ENCODE measurements at regions not wholly inside any gene's neighbourhood (a gene's known extent, or its start where the extent isn't known, plus 50 kb on each side); places are given as distances from the start of the nearest gene placed in this dataset.
"Not testable (repeated sequence)": the region's sequence is repeated elsewhere in the genome, so short reads cannot be mapped to it uniquely, and the experiment has no call there.

DNA sequence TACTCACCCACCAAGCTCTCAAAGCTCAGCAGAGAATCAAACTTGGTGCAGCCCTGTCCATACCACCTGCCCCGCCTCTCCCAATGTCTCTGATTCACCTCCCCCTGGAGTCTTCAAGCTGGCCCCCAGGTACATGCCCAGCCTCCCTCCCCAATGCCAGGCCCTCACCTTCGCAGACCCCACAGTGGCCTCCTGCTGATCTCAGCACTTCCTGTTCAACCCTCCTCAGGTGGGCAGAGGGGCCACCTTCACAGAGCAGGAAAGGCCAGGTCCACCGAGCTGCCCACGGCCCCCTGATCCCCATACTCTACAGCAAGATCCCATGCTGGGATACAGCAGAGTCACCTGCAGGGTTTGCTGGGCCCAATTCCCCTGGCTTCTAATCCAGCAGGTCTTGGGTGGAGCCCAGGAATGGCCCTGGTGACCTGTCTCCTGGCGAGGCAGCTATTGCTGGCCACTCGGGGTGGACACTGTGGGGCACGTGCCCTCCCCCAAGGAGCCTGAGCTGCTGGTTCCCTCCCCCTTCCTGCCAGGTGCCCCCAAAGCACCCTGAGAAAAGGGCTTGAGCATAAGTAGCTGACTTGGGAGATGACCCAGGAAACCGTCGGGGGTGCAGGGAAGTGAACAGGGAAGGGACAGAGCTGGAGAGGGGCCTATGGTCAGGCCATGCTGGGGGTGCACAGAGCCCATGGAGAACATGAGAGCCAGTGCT, 150.7 kb downstream of the BRD1 start:
- no peak for DNase-seq (ENCODE audit: low read depth in 2 of 2)

GRCh38 chr22:49676230-49676629, 151.4 kb downstream of the BRD1 start:
- DNase-seq (ENCODE audit: low read depth in 2 of 2), result no peak

GRCh38 chr22:49674479-49675050, 153.1 kb downstream of the BRD1 start:
- no peak for DNase-seq (ENCODE audit: low read depth in 2 of 2)

GRCh38 chr22:49673048-49673447, 154.6 kb downstream of the BRD1 start:
- no peak for DNase-seq (ENCODE audit: low read depth in 2 of 2)

GRCh38 chr22:49672014-49672516, 155.6 kb downstream of the BRD1 start:
- no peak for DNase-seq (ENCODE audit: low read depth in 2 of 2)

GRCh38 chr22:49671331-49672013, 156.2 kb downstream of the BRD1 start:
- no peak for DNase-seq (ENCODE audit: low read depth in 2 of 2)

- DNase-seq (ENCODE audit: low read depth in 2 of 2), result no peak
These were observed 157.0 kb downstream of the BRD1 start for GRCh38 chr22:49670456-49671330.

GRCh38 chr22:49669969-49670455, 157.7 kb downstream of the BRD1 start:
- not testable (repeated sequence) for DNase-seq (ENCODE audit: low read depth in 2 of 2)

- not testable (repeated sequence) for DNase-seq (ENCODE audit: low read depth in 2 of 2)
These were observed 158.2 kb downstream of the BRD1 start for GRCh38 chr22:49669427-49669968.

DNA sequence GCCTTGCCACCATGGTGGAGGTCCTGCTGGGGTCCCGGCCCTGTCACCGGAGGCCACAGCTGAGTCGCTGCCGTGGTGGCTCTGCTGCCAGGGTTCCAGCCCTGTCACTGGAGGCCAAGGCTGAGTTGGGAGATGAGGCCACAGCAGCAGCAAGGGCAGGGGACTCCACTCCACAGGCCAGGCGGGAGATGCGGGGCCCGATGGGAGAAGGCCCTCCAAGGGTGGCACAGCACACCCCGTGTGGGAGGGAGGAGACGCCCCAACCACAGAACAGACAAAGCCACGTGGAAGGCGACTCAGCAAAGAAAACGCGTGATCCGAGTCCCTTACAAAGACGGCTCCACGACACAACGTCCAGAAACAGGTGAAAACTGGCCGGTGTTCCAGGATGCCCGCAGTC, 159.3 kb downstream of the BRD1 start:
- no peak for DNase-seq (ENCODE audit: low read depth in 2 of 2)

- no peak for DNase-seq (ENCODE audit: low read depth in 2 of 2)
These were observed 160.4 kb downstream of the BRD1 start for GRCh38 chr22:49667236-49667635.

DNA sequence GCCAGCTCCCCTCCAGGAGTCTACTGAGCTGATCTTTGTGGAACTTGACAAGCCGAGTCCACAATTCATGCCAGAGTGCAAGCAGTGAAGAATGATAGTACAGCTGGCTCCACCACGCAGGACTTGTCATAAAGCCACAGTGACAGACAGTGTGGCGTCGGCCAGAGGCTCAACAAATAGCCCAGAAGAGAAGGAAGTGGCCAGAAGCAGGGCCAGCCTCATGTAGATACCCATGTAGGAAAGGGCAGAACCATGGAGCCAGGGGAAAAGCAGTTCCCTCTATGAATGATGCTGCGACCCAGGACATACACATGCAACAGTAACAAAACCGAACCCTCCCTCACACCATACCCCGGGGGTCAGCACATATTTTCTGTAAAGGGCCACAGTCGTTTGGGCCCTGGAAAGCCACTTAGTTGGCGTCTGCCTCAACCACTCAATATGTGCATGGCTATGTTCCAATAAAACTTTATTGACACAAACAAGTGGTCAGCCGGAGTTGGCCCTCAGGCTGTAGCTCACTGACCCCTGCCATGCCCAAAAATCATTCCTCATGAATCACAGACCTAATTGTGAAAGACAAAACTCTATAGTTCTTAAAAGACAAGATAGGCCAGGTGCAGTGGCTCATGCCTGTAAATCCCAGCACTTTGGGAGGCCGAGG, 161.4 kb downstream of the BRD1 start:
- no peak for DNase-seq (ENCODE audit: low read depth in 2 of 2)

DNA sequence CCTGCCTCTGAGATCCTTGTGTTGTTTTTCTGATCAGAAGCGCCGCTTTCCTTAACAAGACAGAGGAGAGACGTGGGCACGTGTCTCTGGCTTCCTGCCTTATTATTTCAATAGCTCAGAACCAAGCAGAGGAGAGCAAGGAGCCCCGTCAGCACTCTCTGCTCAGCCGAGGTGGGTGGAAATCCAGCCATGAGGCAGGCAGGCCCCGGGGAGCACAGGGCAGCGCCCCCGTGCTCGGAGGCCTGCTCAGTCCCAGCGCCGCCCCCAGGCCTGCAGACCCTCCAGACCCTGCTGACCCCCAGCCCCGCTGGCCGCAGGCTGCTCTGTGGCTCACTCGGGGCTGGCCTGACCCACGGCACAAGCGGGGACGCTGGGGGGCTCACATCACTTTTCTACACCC, 162.8 kb downstream of the BRD1 start:
- no peak for DNase-seq (ENCODE audit: low read depth in 2 of 2)

- DNase-seq (ENCODE audit: low read depth in 2 of 2), result no peak
These were observed 163.2 kb downstream of the BRD1 start for GRCh38 chr22:49664371-49664881.

DNA sequence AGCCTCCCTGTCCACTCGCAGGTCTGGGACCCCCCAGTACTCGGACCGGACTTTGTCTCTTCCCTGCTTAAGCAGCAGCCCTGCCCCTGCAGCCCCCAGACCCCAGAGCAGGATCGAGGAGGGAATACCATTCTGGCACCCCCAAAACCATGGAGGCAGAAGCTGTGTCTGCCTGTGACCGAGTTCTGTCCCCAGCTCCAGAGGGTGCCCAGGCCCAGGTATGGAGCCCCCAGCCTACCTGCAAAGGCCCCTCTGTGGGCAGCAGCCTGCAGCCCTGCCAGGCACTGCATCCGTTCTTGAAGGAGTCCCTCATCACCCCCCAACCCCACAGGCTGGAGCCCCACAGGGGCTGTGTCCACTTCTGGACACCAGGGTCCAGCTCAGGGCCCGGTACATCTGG, 163.8 kb downstream of the BRD1 start:
- DNase-seq (ENCODE audit: low read depth in 2 of 2), result no peak

DNA sequence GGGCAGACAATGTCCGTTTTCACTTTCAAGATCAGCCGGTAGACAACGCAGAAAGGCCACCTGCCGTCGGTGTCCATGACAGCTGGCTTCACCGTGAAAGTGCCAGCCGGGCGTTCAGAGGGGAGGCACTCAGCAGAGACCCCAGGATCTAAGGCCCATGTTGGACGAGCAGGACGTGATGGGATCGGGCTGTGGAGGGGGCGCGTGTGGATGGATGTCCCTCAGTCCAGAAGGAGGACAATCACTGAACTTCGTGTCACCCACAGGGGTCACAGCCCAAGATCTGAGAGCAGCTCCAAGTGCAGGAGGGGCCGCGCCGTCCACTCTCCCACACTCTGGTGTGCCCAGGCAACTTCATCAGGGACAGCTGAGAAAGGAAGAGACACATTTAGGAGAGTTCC, 164.4 kb downstream of the BRD1 start:
- DNase-seq (ENCODE audit: low read depth in 2 of 2), result no peak

DNA sequence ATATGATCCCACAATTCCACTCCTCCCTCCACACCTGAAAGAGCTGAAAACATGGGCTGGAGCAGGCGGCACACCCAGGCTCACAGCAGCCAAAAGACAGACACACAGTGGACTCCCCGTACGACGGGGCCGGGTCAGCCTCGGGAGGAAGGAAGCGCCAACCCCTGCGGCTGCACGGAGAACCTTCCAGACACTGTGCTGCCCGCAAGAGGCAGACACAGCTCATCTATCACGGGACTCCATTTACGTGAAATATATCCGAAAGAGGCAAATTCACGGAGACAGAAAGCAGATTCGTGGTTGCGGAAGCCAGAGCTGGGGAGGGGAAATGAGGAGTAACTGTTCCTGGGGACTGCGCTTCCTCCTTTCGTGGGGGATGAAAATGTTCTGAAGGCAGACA, 165.0 kb downstream of the BRD1 start:
- DNase-seq (ENCODE audit: low read depth in 2 of 2), result no peak

GRCh38 chr22:49660794-49661781, 166.6 kb downstream of the BRD1 start:
- no peak for DNase-seq (ENCODE audit: low read depth in 2 of 2)

GRCh38 chr22:49660321-49660720, 167.4 kb downstream of the BRD1 start:
- no peak for DNase-seq (ENCODE audit: low read depth in 2 of 2)

DNA sequence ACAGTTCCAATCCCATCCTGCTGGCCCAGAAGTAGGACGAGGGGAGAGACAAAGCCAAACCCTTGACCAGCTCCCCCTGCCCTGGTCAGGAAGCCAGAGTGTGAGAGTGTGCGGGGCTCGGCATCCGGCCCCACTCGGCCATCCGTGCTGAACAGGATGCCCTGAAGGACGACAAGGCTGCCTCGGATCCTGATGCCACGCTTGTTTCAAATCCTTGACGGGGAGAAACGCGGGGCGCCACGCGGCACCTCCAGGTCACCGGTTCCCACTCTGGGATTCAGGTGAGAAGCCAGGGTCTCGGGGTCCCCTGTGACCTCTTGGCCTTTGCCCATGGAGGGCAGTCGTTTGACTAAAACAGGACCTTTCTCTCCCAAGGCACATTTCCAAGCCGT, 167.8 kb downstream of the BRD1 start:
- no peak for DNase-seq (ENCODE audit: low read depth in 2 of 2)
